Kasumi-1 (cell line): ENCODE measurements at regions not wholly inside any gene's neighbourhood (a gene's known extent, or its start where the extent isn't known, plus 50 kb on each side); places are given as distances from the start of the nearest gene placed in this dataset.

Experiments
- DNase-seq, 2 experiments: peaks; one replicate each; lab custom pipeline; 2025; lab: John Stamatoyannopoulos, UW

- DNase-seq: no peak
These were observed 69.1 kb upstream of the NR4A3 start for GRCh38 chr9:99752417-99753109.

- no peak for DNase-seq
These were observed 68.2 kb upstream of the NR4A3 start for GRCh38 chr9:99753436-99753835.

GRCh38 chr9:99760421-99760820 is 61.3 kb upstream of the NR4A3 start:
- DNase-seq: no peak

GRCh38 chr9:99762470-99762869 is 59.2 kb upstream of the NR4A3 start:
- DNase-seq: no peak
